SK-N-SH treated with all-trans-retinoic acid at 6 μM for 48 hours (cell line): ENCODE measurements at regions not wholly inside any gene's neighbourhood (a gene's known extent, or its start where the extent isn't known, plus 50 kb on each side); places are given as distances from the start of the nearest gene placed in this dataset.

Experiments used
- ATAC-seq: fragments of 200-7000 bp; cut with Tn5 transposase; 3 replicates; pipeline ENCODE4 v1.9.1; 2020; ENCODE audit warnings: mild to moderate bottlenecking, moderate library complexity
- ARNTL ChIP-seq: fragments of 450-650 bp; formaldehyde crosslinking; IDR thresholded peaks from 2 replicates; pipeline ENCODE4 v1.5.0; 2020; ENCODE audit warnings: low read depth, mild to moderate bottlenecking, moderate library complexity, borderline replicate concordance
- CREB5 ChIP-seq: fragments of 250-450 bp; sonication (Bioruptor Pico); IDR thresholded peaks from 2 replicates; pipeline ENCODE4 v1.5.1; 2020; ENCODE audit warnings: low read depth, mild to moderate bottlenecking, moderate library complexity
- CSDC2 ChIP-seq: fragments of 250-450 bp; sonication (Bioruptor Pico); IDR thresholded peaks from 2 replicates; pipeline ENCODE4 v1.5.0; 2020; ENCODE audit warnings: mild to moderate bottlenecking, moderate library complexity
- CSRNP3 ChIP-seq: fragments of 250-450 bp; sonication (Bioruptor Pico); IDR thresholded peaks from 2 replicates; pipeline ENCODE4 v1.5.1; 2021; ENCODE audit warnings: mild to moderate bottlenecking, moderate library complexity
- ESRRG ChIP-seq: fragments of 250-450 bp; sonication (Bioruptor Pico); IDR thresholded peaks from 2 replicates; pipeline ENCODE4 v1.6.1; 2021; ENCODE audit warnings: mild to moderate bottlenecking
- GLIS3 ChIP-seq: fragments of 250-450 bp; sonication (Bioruptor Pico); IDR thresholded peaks from 2 replicates; pipeline ENCODE4 v1.5.0; 2020; ENCODE audit warnings: mild to moderate bottlenecking, moderate library complexity
- ISL1 ChIP-seq: fragments of 250-450 bp; sonication (Bioruptor Pico); IDR thresholded peaks from 2 replicates; pipeline ENCODE4 v2.1.2; 2022; ENCODE audit warnings: mild to moderate bottlenecking, moderate library complexity
- OSR1 ChIP-seq: fragments of 250-450 bp; sonication (Bioruptor Pico); IDR thresholded peaks from 2 replicates; pipeline ENCODE4 v1.8.0; 2022; ENCODE audit warnings: moderate library complexity, mild to moderate bottlenecking, inconsistent platforms
- PATZ1 ChIP-seq: fragments of 250-450 bp; sonication (Bioruptor Pico); IDR thresholded peaks from 2 replicates; pipeline ENCODE4 v1.8.0; 2020; ENCODE audit warnings: mild to moderate bottlenecking, moderate library complexity, borderline replicate concordance
- POU6F1 ChIP-seq: fragments of 250-450 bp; sonication (Bioruptor Pico); IDR thresholded peaks from 2 replicates; pipeline ENCODE4 v1.8.0; 2021; ENCODE audit warnings: low read depth, mild to moderate bottlenecking, moderate library complexity, borderline replicate concordance
- PPARA ChIP-seq: fragments of 250-450 bp; sonication (Bioruptor Pico); IDR thresholded peaks from 2 replicates; pipeline ENCODE4 v1.5.0; 2020; ENCODE audit warnings: mild to moderate bottlenecking, borderline replicate concordance
- RARB ChIP-seq: fragments of 250-450 bp; sonication (Bioruptor Pico); IDR thresholded peaks from 2 replicates; pipeline ENCODE4 v1.8.0; 2021; ENCODE audit warnings: mild to moderate bottlenecking, moderate library complexity
- SNAI2 ChIP-seq: fragments of 250-450 bp; sonication (Bioruptor Pico); IDR thresholded peaks from 2 replicates; pipeline ENCODE4 v1.5.0; 2020; ENCODE audit warnings: mild to moderate bottlenecking, moderate library complexity
- TCF4 ChIP-seq: fragments of 250-450 bp; sonication (Bioruptor Pico); IDR thresholded peaks from 2 replicates; pipeline ENCODE4 v1.8.0; 2021; ENCODE audit warnings: mild to moderate bottlenecking, moderate library complexity, borderline replicate concordance
- TOX ChIP-seq: fragments of 250-450 bp; sonication (Bioruptor Pico); IDR thresholded peaks from 2 replicates; pipeline ENCODE4 v1.8.0; 2021; ENCODE audit warnings: mild to moderate bottlenecking, moderate library complexity, borderline replicate concordance
- TSHZ2 ChIP-seq: fragments of 250-450 bp; sonication (Bioruptor Pico); IDR thresholded peaks from 2 replicates; pipeline ENCODE4 v1.5.0; 2020; ENCODE audit warnings: mild to moderate bottlenecking, moderate library complexity
- ZC3H10 ChIP-seq: fragments of 250-450 bp; sonication (Bioruptor Pico); IDR thresholded peaks from 2 replicates; pipeline ENCODE4 v1.5.1; 2021; ENCODE audit warnings: mild to moderate bottlenecking, moderate library complexity
- ZFP3 ChIP-seq: fragments of 250-450 bp; sonication (Bioruptor Pico); IDR thresholded peaks from 2 replicates; pipeline ENCODE4 v1.5.0; 2020; ENCODE audit warnings: mild to moderate bottlenecking, moderate library complexity
- ZFP30 ChIP-seq: fragments of 450-650 bp; formaldehyde crosslinking; IDR thresholded peaks from 2 replicates; pipeline ENCODE4 v1.5.0; 2022; ENCODE audit warnings: mild to moderate bottlenecking, moderate library complexity
- ZNF565 ChIP-seq: fragments of 450-650 bp; formaldehyde crosslinking; conservative IDR thresholded peaks from 2 replicates; pipeline ENCODE4 v1.5.0; 2020; ENCODE audit warnings: low read depth, mild to moderate bottlenecking, moderate library complexity
- ZNF70 ChIP-seq: fragments of 450-650 bp; formaldehyde crosslinking; IDR thresholded peaks from 2 replicates; pipeline ENCODE4 v1.5.0; 2020; ENCODE audit warnings: mild to moderate bottlenecking, moderate library complexity
- ZNF8 ChIP-seq: fragments of 450-650 bp; formaldehyde crosslinking; IDR thresholded peaks from 2 replicates; pipeline ENCODE4 v1.5.0; 2020; ENCODE audit warnings: mild to moderate bottlenecking, moderate library complexity

GRCh38 chr4:156527237-156527993, 444.2 kb downstream of the PDGFC start:
- no peak for TF ChIP-seq CSDC2
- TF ChIP-seq GLIS3 (CRISPR knock-in tag): no peak
- TF ChIP-seq PATZ1 (CRISPR knock-in tag): no peak
- ATAC-seq: no peak

GRCh38 chr4:156523991-156524390, 447.6 kb downstream of the PDGFC start:
- TF ChIP-seq CSRNP3 (CRISPR knock-in tag) (no peak), CSDC2 (no peak), RARB (no peak), ZNF8 (CRISPR knock-in tag) (no peak), ZC3H10 (no peak), ZNF565 (CRISPR knock-in tag) (no peak)
- ATAC-seq: no peak

- no peak for ATAC-seq
- TF ChIP-seq OSR1 (CRISPR knock-in tag) (no peak), ZNF565 (CRISPR knock-in tag) (no peak), ZNF70 (CRISPR knock-in tag) (no peak), ZFP3 (CRISPR knock-in tag) (no peak), CSRNP3 (CRISPR knock-in tag) (no peak), TSHZ2 (no peak), ISL1 (CRISPR knock-in tag) (no peak), GLIS3 (CRISPR knock-in tag) (no peak), CREB5 (CRISPR knock-in tag) (no peak), PPARA (CRISPR knock-in tag) (no peak), ZFP30 (CRISPR knock-in tag) (no peak), ESRRG (no peak), POU6F1 (CRISPR knock-in tag) (no peak), TOX (no peak), PATZ1 (CRISPR knock-in tag) (no peak), ZNF8 (CRISPR knock-in tag) (no peak), CSDC2 (no peak), SNAI2 (CRISPR knock-in tag) (no peak), TCF4 (CRISPR knock-in tag) (no peak), ARNTL (CRISPR knock-in tag) (no peak)
- TF ChIP-seq, all 23 proteins: peak for 0
Measured at GRCh38 chr4:156523492-156523891, 448.1 kb downstream of the PDGFC start.
